IPS DF 4.7 (cell line): ENCODE measurements at regions not wholly inside any gene's neighbourhood (a gene's known extent, or its start where the extent isn't known, plus 50 kb on each side); places are given as distances from the start of the nearest gene placed in this dataset.
"Not testable (repeated sequence)": the region's sequence is repeated elsewhere in the genome, so short reads cannot be mapped to it uniquely, and the experiment has no call there.

Source experiments
- DNase-seq: peaks from one replicate; pipeline ENCODE4 v3.0.0-alpha.2; 2013; ENCODE audit warnings: low spot score; ENCODE audit errors: extremely low read depth

GRCh38 chr3:74978684-74979083 lies 364.2 kb upstream of the CNTN3 start:
- no peak for DNase-seq

DNA sequence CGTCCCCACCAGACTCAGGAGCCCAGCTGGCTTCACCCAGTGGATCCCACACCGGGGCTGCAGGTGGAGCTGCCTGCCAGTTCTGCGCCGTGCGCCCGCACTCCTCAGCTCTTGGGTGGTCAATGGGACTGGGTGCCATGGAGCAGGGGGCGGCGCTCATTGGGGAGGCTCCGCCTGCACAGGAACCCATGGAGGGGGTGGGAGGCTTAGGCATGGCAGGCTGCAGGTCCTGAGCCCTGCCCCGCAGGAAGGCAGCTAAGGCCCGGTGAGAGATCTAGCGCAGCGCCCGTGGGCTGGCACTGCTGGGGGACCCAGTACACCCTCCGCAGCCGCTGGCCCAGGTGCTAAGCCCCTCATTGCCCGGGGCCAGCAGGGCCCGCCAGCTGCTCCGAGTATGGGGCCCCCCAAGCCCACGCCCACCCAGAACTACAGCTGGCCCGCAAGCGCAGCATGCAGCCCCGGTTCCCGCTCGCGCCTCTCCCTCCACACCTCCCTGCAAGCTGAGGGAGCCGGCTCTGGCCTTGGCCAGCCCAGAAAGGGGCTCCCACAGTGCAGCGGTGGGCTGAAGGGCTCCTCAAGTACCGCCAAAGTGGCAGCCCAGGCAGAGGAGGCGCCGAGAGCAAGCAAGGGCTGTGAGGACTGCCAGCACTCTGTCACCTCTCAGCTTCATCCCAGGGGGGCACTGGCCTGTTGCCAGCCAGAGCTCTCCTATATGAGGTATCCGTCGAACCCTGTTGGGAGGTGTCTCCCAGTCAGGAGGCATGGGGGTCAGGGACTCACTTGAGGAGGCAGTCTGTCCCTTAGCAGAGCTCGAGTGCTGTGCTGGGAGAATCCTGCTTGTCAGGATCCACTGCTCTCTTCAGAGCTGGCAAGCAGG lies 370.8 kb upstream of the CNTN3 start:
- not testable (repeated sequence) for DNase-seq

DNA sequence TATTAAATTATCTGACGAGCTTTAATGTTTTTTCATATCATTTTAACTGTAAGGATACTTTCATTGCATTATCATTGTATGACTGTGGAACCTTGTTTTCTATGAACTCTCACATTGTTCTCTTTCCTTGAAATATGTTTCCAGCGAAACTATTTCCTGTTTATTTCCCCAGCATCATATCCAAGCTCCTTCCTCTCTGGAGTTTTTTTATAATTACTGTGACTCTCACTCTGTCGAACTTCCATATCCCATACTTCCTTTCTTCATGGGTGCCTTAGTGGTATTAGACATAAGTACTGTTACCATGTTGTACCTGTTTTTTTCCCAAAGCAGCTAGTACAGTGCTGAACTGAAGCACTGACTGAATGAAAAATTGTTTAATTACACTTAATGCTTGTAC lies 373.6 kb upstream of the CNTN3 start:
- no peak for DNase-seq

DNA sequence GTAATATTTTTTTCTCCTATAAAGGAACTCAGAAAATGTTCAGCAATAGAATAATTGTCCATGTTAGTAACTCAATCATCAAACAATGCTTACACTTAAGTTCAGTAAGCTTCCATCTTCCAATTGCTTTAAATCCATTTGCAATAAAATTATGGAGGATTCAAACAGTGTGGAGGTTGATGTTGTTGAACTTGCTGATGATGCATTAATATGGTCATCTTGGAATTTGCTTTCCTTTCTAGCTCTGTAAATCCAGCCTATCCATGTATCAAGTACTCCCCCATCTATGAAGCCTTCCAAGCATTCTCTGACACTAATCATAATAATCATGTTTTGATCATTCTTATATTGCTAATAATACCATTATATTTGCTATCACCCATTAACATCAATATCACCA lies 378.4 kb upstream of the CNTN3 start:
- DNase-seq = no peak

GRCh38 chr3:75001330-75001729 lies 386.9 kb upstream of the CNTN3 start:
- DNase-seq = no peak

DNA sequence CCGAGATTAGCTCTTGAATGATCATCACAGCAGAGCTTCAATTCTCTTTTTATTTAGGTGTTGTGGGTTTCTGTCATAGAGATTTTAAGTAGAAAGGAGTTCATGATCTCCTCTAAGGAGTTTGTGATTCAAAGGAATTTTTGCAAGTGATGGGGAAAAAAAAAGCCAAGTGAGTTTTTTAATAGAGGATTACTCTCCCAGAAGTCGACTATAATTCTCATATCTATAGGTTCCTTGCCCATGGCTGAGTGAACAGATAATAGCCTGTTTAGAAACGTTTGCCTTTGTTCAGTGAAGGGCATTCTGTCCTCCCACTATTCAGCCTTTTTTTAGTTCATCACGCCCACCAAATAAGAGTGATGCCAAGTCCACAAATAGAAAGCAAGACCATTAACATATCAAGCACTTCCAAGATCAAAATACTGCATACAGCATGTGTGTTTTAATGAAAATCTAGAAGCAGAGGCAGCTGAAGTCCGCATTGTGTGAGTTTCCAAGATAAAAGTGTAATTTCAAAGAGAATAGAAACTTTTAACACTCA lies 398.4 kb upstream of the CNTN3 start:
- no peak for DNase-seq

DNA sequence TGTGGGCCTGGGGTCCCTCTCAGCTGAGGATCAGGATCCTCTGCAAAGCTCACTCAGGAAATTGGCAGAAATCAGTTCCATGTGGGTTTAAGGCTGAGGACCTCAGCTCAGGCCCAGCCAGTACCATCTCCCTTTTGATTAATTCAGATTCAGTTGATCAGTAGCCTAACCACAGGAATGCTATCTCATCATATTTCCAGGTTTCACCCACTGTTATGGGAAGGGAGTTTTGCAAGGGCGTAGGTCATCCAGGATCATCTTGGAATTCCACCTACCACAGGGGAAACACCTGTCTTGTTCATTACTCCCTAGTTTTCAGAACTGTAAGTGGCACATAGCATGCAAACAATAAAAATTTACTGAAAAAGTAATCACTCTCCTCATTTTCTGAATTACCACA lies 399.5 kb upstream of the CNTN3 start:
- no peak for DNase-seq

- DNase-seq = no peak
Measured at GRCh38 chr3:75015280-75015679, 400.8 kb upstream of the CNTN3 start.

GRCh38 chr3:75035146-75035545 lies 420.7 kb upstream of the CNTN3 start:
- no peak for DNase-seq

DNA sequence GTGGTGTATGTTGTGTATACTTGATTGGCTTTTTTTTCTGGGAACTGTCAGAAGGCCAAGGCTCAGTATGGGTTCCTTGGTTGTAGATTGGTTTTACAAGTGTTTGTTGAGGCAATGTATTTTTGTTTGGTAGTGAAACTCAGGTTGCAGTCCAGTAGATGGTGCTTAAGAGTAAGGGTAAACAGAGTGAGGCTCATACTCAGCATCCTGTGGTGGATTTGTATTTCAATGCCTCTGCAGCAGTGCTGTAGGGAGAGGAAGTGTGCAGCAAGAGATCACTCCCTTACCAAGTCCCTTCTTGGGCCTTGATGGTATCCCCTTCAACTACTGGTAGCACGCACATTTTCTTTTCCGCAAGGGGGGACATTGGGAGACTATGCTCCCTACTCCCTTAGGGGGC lies 428.5 kb upstream of the CNTN3 start:
- DNase-seq = peak; percentile 16

DNA sequence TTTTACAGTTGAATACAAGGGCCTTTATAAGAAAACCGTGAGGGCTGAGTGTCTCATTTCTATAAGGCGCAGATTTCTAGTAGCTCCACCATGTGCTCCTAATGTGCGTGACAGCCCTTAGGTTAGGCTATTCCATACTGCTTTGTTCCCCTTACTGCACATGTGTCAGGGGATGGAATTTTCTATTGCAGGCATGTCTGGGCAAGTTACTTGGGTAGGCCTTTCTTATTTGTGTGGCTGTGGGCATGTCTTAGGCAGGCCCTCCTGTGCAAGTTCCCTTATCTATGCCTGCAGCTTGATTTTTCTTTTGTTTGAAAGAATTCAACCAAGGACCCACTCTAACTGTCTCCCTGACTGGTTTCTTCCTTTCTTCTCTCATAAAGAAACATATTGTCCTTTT lies 434.2 kb upstream of the CNTN3 start:
- no peak for DNase-seq

GRCh38 chr3:75049533-75049932 lies 435.1 kb upstream of the CNTN3 start:
- no peak for DNase-seq

DNA sequence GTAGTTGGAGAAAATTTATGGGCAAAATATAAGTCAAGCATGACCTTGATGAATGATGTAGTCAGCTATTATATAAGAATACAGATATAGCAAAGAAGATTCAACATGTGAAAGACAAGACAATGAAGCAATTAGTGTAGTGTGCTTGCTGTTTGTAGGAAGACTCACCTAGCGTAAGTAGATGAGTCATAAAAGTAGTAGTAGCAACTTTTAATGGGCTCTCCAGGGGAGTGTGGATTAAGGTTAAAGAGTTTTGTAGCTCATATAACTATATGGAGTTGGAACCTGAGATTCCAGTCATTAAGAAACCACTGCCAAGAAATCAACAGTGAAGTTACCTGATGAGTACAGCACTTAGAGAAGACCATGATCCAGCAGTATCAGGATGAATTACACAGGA lies 444.7 kb upstream of the CNTN3 start:
- no peak for DNase-seq

- DNase-seq = no peak
Measured at GRCh38 chr3:75061806-75062205, 447.3 kb upstream of the CNTN3 start.

DNA sequence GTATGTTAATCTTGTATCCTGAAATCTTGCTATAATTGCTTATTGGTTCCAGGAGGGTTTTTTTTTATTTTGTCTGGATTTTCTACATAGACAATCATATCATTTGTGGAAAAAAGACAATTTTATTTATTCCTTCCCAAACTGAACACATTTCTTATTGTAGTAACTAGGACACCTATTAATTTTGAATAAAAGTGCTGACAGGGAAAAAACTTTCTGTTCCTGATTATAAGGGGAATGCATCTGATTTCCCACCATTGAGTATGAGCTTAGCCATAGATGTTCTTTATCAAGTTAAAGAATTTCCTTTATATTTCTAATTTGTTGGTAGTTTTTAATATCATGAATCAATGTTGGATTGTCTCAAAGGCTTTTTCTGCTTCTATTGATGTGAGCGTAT lies 460.7 kb upstream of the CNTN3 start:
- DNase-seq = no peak

DNA sequence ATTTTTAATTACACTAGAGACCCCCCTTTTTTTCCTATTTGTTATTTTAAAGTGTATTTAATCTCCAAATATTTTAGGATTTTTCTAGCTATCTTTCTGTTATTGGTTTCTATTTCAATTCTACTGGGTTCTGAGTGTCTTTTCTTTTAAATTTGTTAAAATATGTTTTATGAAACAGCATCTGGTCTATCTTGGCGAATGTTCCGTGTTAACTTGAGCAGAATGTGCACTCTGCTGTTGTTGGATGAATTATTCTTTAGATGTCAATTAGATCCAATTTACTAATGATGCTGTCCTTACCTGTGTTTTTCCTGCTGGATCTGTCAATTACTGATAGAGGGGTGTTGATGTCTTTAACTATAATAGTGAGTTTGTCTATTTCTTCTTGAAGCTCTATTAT lies 462.0 kb upstream of the CNTN3 start:
- DNase-seq = no peak

DNA sequence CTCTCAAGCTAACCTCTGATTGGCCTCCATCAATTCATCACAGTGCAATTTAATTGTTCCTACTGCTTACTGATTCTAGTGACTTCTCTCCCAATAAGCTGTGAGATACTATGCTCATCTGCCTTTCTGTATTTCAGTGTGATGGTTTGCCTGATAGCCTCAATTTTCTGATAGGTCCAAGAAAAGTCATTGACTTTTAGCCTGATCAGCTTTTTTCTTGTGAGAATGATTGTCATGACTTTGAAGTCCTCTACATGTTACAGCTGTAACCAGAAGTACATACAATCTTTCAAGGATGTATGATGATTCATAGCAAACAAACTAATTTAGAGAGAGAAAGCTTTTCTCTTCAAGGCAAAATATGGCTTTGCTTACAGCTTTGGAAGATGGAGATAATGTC lies 463.8 kb upstream of the CNTN3 start:
- DNase-seq = no peak

DNA sequence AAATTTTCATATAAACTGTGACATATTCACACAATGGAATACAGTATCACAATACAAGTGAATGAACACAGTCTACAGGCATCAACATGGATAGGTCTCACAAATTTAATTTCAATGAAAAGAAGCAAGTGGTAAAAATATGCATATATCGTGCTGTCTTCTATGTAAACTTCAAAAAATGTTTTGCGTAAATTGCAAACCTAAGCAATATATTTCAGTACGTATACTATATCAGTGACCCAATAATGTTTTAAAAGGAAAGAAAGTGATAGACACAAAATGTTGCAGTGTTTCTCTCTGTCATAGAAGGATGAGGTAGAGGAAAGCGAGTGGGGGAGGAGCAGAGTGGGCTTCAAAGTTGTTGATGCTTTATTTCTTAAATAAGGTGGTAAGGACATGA lies 468.4 kb upstream of the CNTN3 start:
- no peak for DNase-seq

- DNase-seq = no peak
Measured at GRCh38 chr3:75089841-75090240, 475.4 kb upstream of the CNTN3 start.

DNA sequence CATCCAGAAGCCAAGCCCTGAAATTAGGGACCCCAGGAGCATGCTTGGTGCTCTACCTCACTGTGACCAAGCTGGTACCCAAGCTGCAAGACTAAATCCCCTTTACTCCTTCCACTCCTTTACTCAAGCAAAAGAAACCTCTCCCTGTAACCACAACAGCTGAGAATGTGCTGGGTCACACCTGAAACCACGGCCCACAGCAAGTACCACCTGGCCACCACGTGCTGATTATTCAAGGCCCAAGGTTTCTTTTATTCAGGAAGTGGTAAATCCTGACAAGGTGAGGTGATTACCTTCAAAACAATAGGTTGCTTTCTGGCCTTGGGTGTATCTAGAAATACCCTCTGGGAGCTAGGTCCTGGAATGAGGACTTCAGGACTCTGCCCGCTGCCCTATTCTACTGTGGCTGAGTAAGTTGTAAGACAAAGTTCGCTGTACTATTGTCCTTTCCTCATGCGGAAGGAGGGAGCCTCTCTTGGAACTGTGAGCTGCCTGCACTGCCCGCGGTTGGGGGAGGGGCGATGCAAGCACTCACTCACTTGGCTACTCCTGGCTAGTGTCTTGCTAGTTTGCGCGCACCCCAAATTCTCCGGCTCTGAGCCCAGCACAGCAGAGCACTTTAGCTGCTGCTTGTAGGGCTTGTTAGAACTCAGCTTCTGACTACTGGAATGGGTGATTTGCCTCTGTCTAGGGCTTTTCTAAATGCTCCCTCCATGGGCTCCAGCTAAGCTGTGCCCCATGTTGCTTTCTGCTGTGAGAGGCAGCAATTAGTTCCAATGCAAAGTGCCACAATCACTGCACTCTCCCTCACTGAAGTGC lies 487.1 kb upstream of the CNTN3 start:
- DNase-seq = peak; percentile 22

GRCh38 chr3:75110741-75111140 lies 496.3 kb upstream of the CNTN3 start:
- no peak for DNase-seq

DNA sequence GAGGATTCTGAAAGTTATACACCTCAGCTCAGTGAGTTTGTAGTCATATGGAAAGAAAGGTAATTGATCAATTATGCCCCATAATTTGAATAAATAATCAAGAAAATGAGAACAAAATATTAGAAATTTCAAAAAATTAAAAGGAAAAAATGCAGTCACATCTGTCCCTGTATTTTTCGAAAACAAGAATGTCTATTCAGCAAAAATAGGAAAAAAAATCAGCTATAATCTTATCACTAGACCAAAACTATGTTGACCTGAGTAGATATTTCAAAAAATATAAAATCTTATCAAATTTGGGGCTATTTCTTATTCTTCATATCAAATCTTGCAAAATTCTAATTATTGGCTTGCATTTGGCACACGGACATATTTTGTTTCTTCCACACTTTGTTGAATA lies 501.2 kb upstream of the CNTN3 start:
- no peak for DNase-seq
